ENCODE measurements at regions not wholly inside any gene's neighbourhood (a gene's known extent, or its start where the extent isn't known, plus 50 kb on each side); places are given as distances from the start of the nearest gene placed in this dataset.

GRCh38 chr6:159510141-159510540, 182.9 kb downstream of the SOD2 start:
- DNase-seq, result no peak
- no peak for TF ChIP-seq CTCF (IDR thresholded peaks at IDR 0.05)
- Histone ChIP-seq H3K4me3 (replicated peaks in 1 of 3; ENCODE audit: low read depth in 2 of 3, low read length in 3 of 3) (no peak overlapping the region), H2AFZ (ENCODE audit: insufficient read depth, low read depth, low read length, poor library complexity, severe bottlenecking) (no peak overlapping the region), H3K79me2 (ENCODE audit: insufficient read depth, low read length) (no peaks in the 10 kb centered on the region), H3K4me1 (ENCODE audit: control insufficient read depth in 1 of 2, insufficient read depth in 2 of 2, low read length in 2 of 2) (no peaks in the 10 kb centered on the region), H3K36me3 (replicated peaks in 1 of 2; ENCODE audit: control insufficient read depth in 1 of 2, insufficient read depth in 2 of 2, low read length in 2 of 2) (no peaks in the 10 kb centered on the region), H3K9ac (ENCODE audit: insufficient read depth, low read length, poor library complexity, severe bottlenecking) (no peak overlapping the region), H4K20me1 (ENCODE audit: insufficient read depth, low read length) (no peaks in the 10 kb centered on the region), H3K4me2 (replicated peaks; ENCODE audit: extremely low read depth, low read length, poor library complexity, severe bottlenecking) (no peak overlapping the region), H3K27me3 (ENCODE audit: control insufficient read depth in 2 of 2, insufficient read depth in 2 of 2, low read length in 2 of 2) (no peaks in the 10 kb centered on the region), H3K27ac (ENCODE audit: low read depth in 1 of 2, low read length in 2 of 2) (no peak overlapping the region), H3K9me3 (replicated peaks in 1 of 2; ENCODE audit: control insufficient read depth in 1 of 2, insufficient read depth in 1 of 2, low read length in 2 of 2) (no peaks in the 10 kb centered on the region)
- H3K4me1 Mint-ChIP-seq, result no peaks in the 10 kb centered on the region
- intact Hi-C loops (cut with micrococcal nuclease), result no loop called here
- peaks cover 0 to 3% (median 0%) of the 10 kb centered on the region in 3 donors for H3K27me3 Mint-ChIP-seq (ENCODE audit: low read depth in 3 of 3)
- WGBS (ENCODE audit: insufficient coverage), result no CpG with 5 or more reads among the region's 8 CpGs
- no peak overlapping the region for H3K27ac Mint-ChIP-seq
- no peak overlapping the region for H3K4me3 Mint-ChIP-seq
- H3K36me3 Mint-ChIP-seq, result no peaks in the 10 kb centered on the region
- peaks cover 0 to 6% (median under 1%) of the 10 kb centered on the region in 7 donors for H3K9me3 Mint-ChIP-seq

GRCh38 chr6:159508931-159509330, 184.1 kb downstream of the SOD2 start:
- Mint-ChIP-seq H3K9me3 (peaks cover 0 to 6% (median under 1%) of the 10 kb centered on the region in 7 donors), H3K27ac (no peak overlapping the region), H3K36me3 (no peaks in the 10 kb centered on the region), H3K4me3 (no peak overlapping the region), H3K4me1 (no peaks in the 10 kb centered on the region), H3K27me3 (ENCODE audit: low read depth in 3 of 3) (peaks cover 0 to 3% (median 0%) of the 10 kb centered on the region in 3 donors)
- TF ChIP-seq CTCF (IDR thresholded peaks at IDR 0.05), result no peak
- H3K4me1 ChIP-seq (ENCODE audit: control insufficient read depth in 1 of 2, insufficient read depth in 2 of 2, low read length in 2 of 2), result no peaks in the 10 kb centered on the region
- H3K79me2 ChIP-seq (ENCODE audit: insufficient read depth, low read length), result no peaks in the 10 kb centered on the region
- intact Hi-C loops (cut with micrococcal nuclease), result no loop called here
- H4K20me1 ChIP-seq (ENCODE audit: insufficient read depth, low read length), result no peaks in the 10 kb centered on the region
- H3K36me3 ChIP-seq (replicated peaks in 1 of 2; ENCODE audit: control insufficient read depth in 1 of 2, insufficient read depth in 2 of 2, low read length in 2 of 2), result no peaks in the 10 kb centered on the region
- H3K4me3 ChIP-seq (replicated peaks in 1 of 3; ENCODE audit: low read depth in 2 of 3, low read length in 3 of 3), result no peak overlapping the region
- H3K9me3 ChIP-seq (replicated peaks in 1 of 2; ENCODE audit: control insufficient read depth in 1 of 2, insufficient read depth in 1 of 2, low read length in 2 of 2), result no peaks in the 10 kb centered on the region
- H2AFZ ChIP-seq (ENCODE audit: insufficient read depth, low read depth, low read length, poor library complexity, severe bottlenecking), result no peak overlapping the region
- WGBS (ENCODE audit: insufficient coverage), result 63% methylated on average over 1 of the region's 2 CpGs
- H3K27ac ChIP-seq (ENCODE audit: low read depth in 1 of 2, low read length in 2 of 2), result no peak overlapping the region
- H3K9ac ChIP-seq (ENCODE audit: insufficient read depth, low read length, poor library complexity, severe bottlenecking), result no peak overlapping the region
- no peak for DNase-seq
- H3K27me3 ChIP-seq (ENCODE audit: control insufficient read depth in 2 of 2, insufficient read depth in 2 of 2, low read length in 2 of 2), result no peaks in the 10 kb centered on the region
- no peak overlapping the region for H3K4me2 ChIP-seq (replicated peaks; ENCODE audit: extremely low read depth, low read length, poor library complexity, severe bottlenecking)

Measured in CD14-positive monocyte (primary cell).